Right ventricle myocardium inferior (tissue), 1 donor: ENCODE measurements at regions not wholly inside any gene's neighbourhood (a gene's known extent, or its start where the extent isn't known, plus 50 kb on each side); places are given as distances from the start of the nearest gene placed in this dataset.
"Not testable (repeated sequence)": the region's sequence is repeated elsewhere in the genome, so short reads cannot be mapped to it uniquely, and the experiment has no call there.

Experiments used
- ATAC-seq: fragments of 200-7000 bp; cut with Tn5 transposase; one replicate; pipeline ENCODE4 v1.9.1; 2020; ENCODE audit warnings: mild to moderate bottlenecking, moderate library complexity
- DNase-seq: peaks from one replicate; pipeline ENCODE4 v3.0.0; 2021; ENCODE audit errors: missing footprints
- intact Hi-C: fragments of 100-400 bp; cut with DNase I; formaldehyde crosslinking; loops from one replicate; pipeline ENCODE4 v1.11.0; 2022
- donor health status: DM: no; HTN: yes; CAD: no; lungs with severe emphysema.

GRCh38 chr2:17229414-17229813 lies 288.8 kb downstream of the RAD51AP2 start:
- ATAC-seq (no peak), DNase-seq (no peak)
- intact Hi-C loops = no loop called here

DNA sequence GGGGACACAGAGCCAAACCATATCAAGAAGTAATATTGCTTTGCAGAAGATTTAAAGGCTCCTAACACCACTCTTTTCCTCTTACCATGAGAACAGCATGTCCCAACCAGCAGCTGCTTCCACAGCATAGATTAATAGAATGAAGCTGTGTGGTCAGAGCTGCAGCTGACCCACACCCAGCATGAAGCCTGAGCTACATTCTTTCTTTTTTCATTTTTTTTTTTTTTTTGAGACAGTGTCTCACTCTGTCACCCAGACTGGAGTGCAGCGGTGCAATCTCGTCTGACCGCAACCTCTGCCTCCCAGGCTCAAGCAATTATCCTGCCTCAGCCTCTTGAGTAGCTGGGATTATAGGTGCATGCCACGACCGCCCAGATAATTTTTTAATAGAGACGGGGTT lies 289.8 kb downstream of the RAD51AP2 start:
- intact Hi-C loops = no loop called here
- DNase-seq = no peak
- ATAC-seq = no peak

GRCh38 chr2:17227856-17228255 lies 290.4 kb downstream of the RAD51AP2 start:
- intact Hi-C loops = no loop called here
- ATAC-seq (no peak), DNase-seq (no peak)

- intact Hi-C loops = no loop called here
- ATAC-seq = no peak
- DNase-seq = no peak
Measured at GRCh38 chr2:17226941-17227490, 291.2 kb downstream of the RAD51AP2 start.

- intact Hi-C loops = no loop called here
- ATAC-seq (no peak), DNase-seq (no peak)
Measured at GRCh38 chr2:17223211-17223610, 295.0 kb downstream of the RAD51AP2 start.

- DNase-seq (no peak), ATAC-seq (no peak)
- intact Hi-C loops = no loop called here
Measured at GRCh38 chr2:17208511-17208910, 309.7 kb downstream of the RAD51AP2 start.

- no peak for DNase-seq
- intact Hi-C loops = no loop called here
Measured at GRCh38 chr2:17206771-17207170, 311.5 kb downstream of the RAD51AP2 start.

GRCh38 chr2:17204214-17204613 lies 314.0 kb downstream of the RAD51AP2 start:
- intact Hi-C loops, DNase-seq, ATAC-seq: not testable (repeated sequence)

More at GRCh38 chr2:17206771-17207170, 311.5 kb downstream of the RAD51AP2 start:
- ATAC-seq = no peak

GRCh38 chr2:17202628-17203027 lies 315.6 kb downstream of the RAD51AP2 start:
- intact Hi-C loops, DNase-seq, ATAC-seq: not testable (repeated sequence)

DNA sequence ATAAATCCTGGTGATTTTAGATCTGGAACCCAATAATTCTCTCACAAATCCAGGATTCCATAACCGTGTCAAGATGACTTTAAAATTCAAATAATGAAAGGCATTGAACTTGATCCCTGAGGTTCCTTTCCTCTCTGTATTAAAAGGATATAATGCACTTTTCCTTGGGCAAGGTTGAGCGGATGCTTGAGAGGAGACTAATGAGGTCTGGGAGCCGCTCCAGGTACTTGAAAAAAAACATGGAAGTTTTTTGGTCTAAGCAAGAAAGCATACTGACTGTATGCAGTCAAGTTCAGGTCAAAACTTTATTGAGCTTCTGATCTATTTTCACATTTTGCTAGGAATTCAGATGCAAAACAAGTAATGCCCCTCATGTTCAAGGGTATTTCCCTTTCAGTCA lies 318.5 kb downstream of the RAD51AP2 start:
- intact Hi-C loops = no loop called here
- DNase-seq = no peak
- ATAC-seq = no peak

DNA sequence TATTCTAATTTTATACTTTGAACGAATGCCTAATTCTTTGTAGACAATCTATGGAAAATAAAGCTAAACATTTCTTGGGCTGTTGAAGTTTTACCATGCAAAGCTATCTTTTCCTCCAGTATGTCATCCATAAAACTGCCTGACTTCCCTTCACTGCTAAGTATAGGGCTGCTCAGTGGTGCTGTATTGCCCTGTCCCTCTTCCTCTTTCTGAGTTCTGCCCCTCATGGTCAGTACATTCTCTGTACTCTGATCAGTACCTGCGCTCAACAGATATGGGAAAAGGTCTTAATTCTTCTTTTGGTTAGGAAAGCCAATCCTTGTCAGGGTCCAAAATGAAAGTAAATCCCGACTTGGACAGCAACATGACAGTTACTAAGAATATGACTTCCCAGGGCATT lies 321.9 kb downstream of the RAD51AP2 start:
- no peak for ATAC-seq
- intact Hi-C loops = no loop called here
- DNase-seq = no peak

DNA sequence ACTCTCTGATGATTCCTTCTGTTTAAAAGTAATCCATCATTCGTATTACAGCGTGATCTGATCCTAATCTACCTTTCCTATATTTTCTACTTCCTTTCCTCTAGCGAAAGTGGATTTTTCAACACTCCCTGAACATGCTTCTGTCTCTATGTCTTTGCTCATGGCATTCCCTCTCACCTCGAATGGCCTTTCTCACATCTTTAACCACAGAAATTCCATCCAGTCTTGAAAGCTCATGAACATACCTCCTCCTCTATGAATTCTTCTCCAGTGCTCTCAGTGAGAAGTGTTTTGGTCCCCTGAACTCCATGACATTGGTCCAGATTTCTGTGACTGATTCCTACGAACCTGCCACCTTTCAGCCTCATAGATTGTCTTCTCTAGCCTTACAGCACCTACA lies 323.2 kb downstream of the RAD51AP2 start:
- ATAC-seq (no peak), DNase-seq (no peak)
- intact Hi-C loops = no loop called here

- ATAC-seq = no peak
- DNase-seq = no peak
- intact Hi-C loops = no loop called here
Measured at GRCh38 chr2:17194083-17194482, 324.2 kb downstream of the RAD51AP2 start.

DNA sequence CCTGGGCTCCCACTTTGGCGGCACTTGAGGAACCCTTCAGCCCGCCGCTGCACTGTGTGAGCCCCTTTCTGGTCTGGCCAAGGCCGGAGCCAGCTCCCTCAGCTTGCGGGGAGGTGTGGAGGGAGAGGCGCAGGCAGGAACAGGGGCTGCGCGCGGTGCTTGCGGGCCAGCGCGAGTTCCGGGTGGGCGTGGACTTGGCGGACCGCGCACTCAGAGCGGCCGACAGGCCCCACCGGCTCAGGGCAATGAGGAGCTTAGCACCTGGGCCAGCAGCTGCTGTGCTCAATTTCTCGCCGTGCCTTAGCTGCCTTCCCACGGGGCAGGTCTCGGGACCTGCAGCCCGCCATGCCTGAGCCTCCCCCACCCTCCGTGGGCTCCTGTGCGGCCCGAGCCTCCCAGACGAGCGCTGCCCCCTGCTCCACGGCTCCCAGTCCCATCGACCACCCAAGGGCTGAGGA lies 324.8 kb downstream of the RAD51AP2 start:
- DNase-seq = peak; percentile 56
- ATAC-seq, intact Hi-C loops: not testable (repeated sequence)

GRCh38 chr2:17191223-17191622 lies 327.0 kb downstream of the RAD51AP2 start:
- ATAC-seq (no peak), DNase-seq (no peak)
- intact Hi-C loops = no loop called here

GRCh38 chr2:17190527-17190926 lies 327.7 kb downstream of the RAD51AP2 start:
- intact Hi-C loops = no loop called here
- DNase-seq (no peak), ATAC-seq (no peak)

DNA sequence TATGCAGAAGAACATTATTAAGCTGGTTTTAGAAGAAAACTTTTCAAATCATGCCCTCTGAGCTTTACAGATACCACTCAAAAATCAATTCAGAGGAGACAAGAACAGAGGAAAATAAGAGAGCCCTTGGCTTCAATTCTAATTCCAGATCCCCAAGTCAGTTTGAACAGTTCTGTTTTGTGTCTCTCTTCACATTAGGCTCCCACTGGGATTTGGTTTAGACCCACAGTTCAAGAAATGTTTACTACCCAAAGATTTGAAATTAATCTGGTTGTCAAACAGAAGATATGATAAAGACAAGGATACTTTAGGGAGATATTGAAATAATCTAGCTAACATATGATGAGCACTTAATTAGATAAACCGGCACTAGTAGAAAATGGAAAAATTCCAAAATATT lies 329.5 kb downstream of the RAD51AP2 start:
- intact Hi-C loops = no loop called here
- DNase-seq (no peak), ATAC-seq (no peak)

- DNase-seq = no peak
- intact Hi-C loops = no loop called here
- no peak for ATAC-seq
Measured at GRCh38 chr2:17184512-17184911, 333.7 kb downstream of the RAD51AP2 start.

GRCh38 chr2:17182399-17182798 lies 335.8 kb downstream of the RAD51AP2 start:
- intact Hi-C loops = no loop called here
- no peak for ATAC-seq
- no peak for DNase-seq

- ATAC-seq (no peak), DNase-seq (no peak)
- intact Hi-C loops = no loop called here
Measured at GRCh38 chr2:17181051-17181752, 337.0 kb downstream of the RAD51AP2 start.
